ENCODE measurements at regions not wholly inside any gene's neighbourhood (a gene's known extent, or its start where the extent isn't known, plus 50 kb on each side); places are given as distances from the start of the nearest gene placed in this dataset.
A peak's percentile ranks its signal among the peaks of the same experiment; 100 is the strongest.
"Not testable (repeated sequence)": the region's sequence is repeated elsewhere in the genome, so short reads cannot be mapped to it uniquely, and the experiment has no call there.

GRCh38 chr11:34793666-34794065, 122.5 kb downstream of the APIP start:
- DNase-seq: no peak

- no peak for DNase-seq
Observed at GRCh38 chr11:34792814-34793258, 123.3 kb downstream of the APIP start.

- no peak for DNase-seq
Observed at GRCh38 chr11:34791780-34792542, 124.2 kb downstream of the APIP start.

GRCh38 chr11:34790620-34791019, 125.6 kb downstream of the APIP start:
- DNase-seq: no peak

GRCh38 chr11:34789196-34789834, 126.9 kb downstream of the APIP start:
- DNase-seq: peak in 1 of 2 experiments; percentile 34

GRCh38 chr11:34788642-34789041, 127.5 kb downstream of the APIP start:
- no peak for DNase-seq

- no peak for DNase-seq
Observed at GRCh38 chr11:34787895-34788294, 128.3 kb downstream of the APIP start.

- no peak for DNase-seq
Observed at GRCh38 chr11:34787348-34787747, 128.8 kb downstream of the APIP start.

GRCh38 chr11:34784318-34784841, 131.8 kb downstream of the APIP start:
- DNase-seq: no peak

GRCh38 chr11:34783816-34784317, 132.3 kb downstream of the APIP start:
- no peak for DNase-seq

- not testable (repeated sequence) for DNase-seq
Observed at GRCh38 chr11:34781826-34782225, 134.4 kb downstream of the APIP start.

GRCh38 chr11:34775417-34775888, 140.7 kb downstream of the APIP start:
- no peak for DNase-seq

GRCh38 chr11:34774604-34775003, 141.6 kb downstream of the APIP start:
- DNase-seq: no peak

GRCh38 chr11:34773826-34774225, 142.4 kb downstream of the APIP start:
- no peak for DNase-seq

- DNase-seq: no peak
Observed at GRCh38 chr11:34773211-34773610, 143.0 kb downstream of the APIP start.

GRCh38 chr11:34770111-34770510, 146.1 kb downstream of the APIP start:
- no peak for DNase-seq

GRCh38 chr11:34769224-34769623, 147.0 kb downstream of the APIP start:
- no peak for DNase-seq

- DNase-seq: not testable (repeated sequence)
Observed at GRCh38 chr11:34762625-34763024, 141.7 kb downstream of the EHF start.

GRCh38 chr11:34758262-34758661, 137.4 kb downstream of the EHF start:
- no peak for DNase-seq

GRCh38 chr11:34757026-34757451, 136.1 kb downstream of the EHF start:
- DNase-seq: no peak

GRCh38 chr11:34756591-34756990, 135.7 kb downstream of the EHF start:
- no peak for DNase-seq

- DNase-seq: no peak
Observed at GRCh38 chr11:34755671-34756070, 134.8 kb downstream of the EHF start.

GRCh38 chr11:34754171-34754823, 133.4 kb downstream of the EHF start:
- DNase-seq: no peak

Data from NCI-H1930 (cell line).